ENCODE measurements at regions not wholly inside any gene's neighbourhood (a gene's known extent, or its start where the extent isn't known, plus 50 kb on each side); places are given as distances from the start of the nearest gene placed in this dataset.

- H3K79me2 ChIP-seq (ENCODE audit: insufficient read depth, low read length), result no peaks in the 10 kb centered on the region
- H3K36me3 ChIP-seq (ENCODE audit: low read length), result no peaks in the 10 kb centered on the region
- no peak overlapping the region for H3K9ac ChIP-seq (ENCODE audit: low read length)
- H3K9me3 ChIP-seq (ENCODE audit: insufficient read depth, low read length), result no peaks in the 10 kb centered on the region
- H3K27ac ChIP-seq (ENCODE audit: low read depth, low read length), result no peak overlapping the region
- no peak overlapping the region for H3K4me3 ChIP-seq (ENCODE audit: insufficient read depth, low read length, poor library complexity, severe bottlenecking)
- H4K20me1 ChIP-seq (ENCODE audit: low read depth, low read length), result no peaks in the 10 kb centered on the region
- no peak overlapping the region for H2AFZ ChIP-seq (ENCODE audit: low read depth, low read length, severe bottlenecking)
- TF ChIP-seq, protein P1, sequence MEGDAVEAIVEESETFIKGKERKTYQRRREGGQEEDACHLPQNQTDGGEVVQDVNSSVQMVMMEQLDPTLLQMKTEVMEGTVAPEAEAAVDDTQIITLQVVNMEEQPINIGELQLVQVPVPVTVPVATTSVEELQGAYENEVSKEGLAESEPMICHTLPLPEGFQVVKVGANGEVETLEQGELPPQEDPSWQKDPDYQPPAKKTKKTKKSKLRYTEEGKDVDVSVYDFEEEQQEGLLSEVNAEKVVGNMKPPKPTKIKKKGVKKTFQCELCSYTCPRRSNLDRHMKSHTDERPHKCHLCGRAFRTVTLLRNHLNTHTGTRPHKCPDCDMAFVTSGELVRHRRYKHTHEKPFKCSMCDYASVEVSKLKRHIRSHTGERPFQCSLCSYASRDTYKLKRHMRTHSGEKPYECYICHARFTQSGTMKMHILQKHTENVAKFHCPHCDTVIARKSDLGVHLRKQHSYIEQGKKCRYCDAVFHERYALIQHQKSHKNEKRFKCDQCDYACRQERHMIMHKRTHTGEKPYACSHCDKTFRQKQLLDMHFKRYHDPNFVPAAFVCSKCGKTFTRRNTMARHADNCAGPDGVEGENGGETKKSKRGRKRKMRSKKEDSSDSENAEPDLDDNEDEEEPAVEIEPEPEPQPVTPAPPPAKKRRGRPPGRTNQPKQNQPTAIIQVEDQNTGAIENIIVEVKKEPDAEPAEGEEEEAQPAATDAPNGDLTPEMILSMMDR (IDR thresholded peaks at IDR 0.05; ENCODE audit: insufficient read depth, low read length, poor library complexity, severe bottlenecking), result no peak
- no peak for TF ChIP-seq EZH2phosphoT487 (conservative IDR thresholded peaks at IDR 0.05; ENCODE audit: low read length)
- H3K4me2 ChIP-seq (ENCODE audit: low read depth, low read length, poor library complexity, severe bottlenecking), result no peak overlapping the region
- H3K9me2 ChIP-seq (replicated peaks; ENCODE audit: insufficient read depth, low read length), result no peaks in the 10 kb centered on the region
- no peaks in the 10 kb centered on the region for H3F3A ChIP-seq (ENCODE audit: insufficient read depth)
- H3K27me3 ChIP-seq (ENCODE audit: low read length), result no peaks in the 10 kb centered on the region
These were observed 101.6 kb downstream of the DLL1 start for GRCh38 chr6:170189236-170189635.

DNA sequence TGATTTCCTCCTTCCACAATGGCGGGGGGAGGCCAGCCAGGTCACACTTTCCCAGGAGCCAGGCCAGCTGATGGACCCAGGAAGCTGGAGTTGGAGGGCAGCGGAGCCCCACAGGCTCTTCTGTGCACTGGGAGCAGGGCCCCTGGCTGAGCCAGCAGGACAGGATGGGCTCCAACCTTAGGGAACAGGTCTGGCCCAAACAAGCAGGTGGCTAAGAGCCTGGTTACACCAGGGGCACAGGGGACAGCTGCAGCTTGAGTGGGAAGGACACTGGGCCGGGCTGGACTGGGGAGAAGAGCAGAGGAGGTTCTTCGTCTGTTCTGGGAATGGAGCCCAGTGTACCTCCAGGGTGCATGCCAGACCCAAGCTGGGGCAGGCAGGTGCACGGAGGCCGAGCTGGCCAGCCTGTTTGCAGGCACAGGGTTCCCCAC, 102.3 kb downstream of the DLL1 start:
- no peaks in the 10 kb centered on the region for H3F3A ChIP-seq (ENCODE audit: insufficient read depth)
- H3K4me3 ChIP-seq (ENCODE audit: insufficient read depth, low read length, poor library complexity, severe bottlenecking), result no peak overlapping the region
- H4K20me1 ChIP-seq (ENCODE audit: low read depth, low read length), result no peaks in the 10 kb centered on the region
- no peak overlapping the region for H3K4me2 ChIP-seq (ENCODE audit: low read depth, low read length, poor library complexity, severe bottlenecking)
- no peaks in the 10 kb centered on the region for H3K9me2 ChIP-seq (replicated peaks; ENCODE audit: insufficient read depth, low read length)
- no peak overlapping the region for H2AFZ ChIP-seq (ENCODE audit: low read depth, low read length, severe bottlenecking)
- no peaks in the 10 kb centered on the region for H3K9me3 ChIP-seq (ENCODE audit: insufficient read depth, low read length)
- no peak for TF ChIP-seq EZH2phosphoT487 (conservative IDR thresholded peaks at IDR 0.05; ENCODE audit: low read length)
- TF ChIP-seq, protein P1 (IDR thresholded peaks at IDR 0.05; ENCODE audit: insufficient read depth, low read length, poor library complexity, severe bottlenecking), result no peak
- no peaks in the 10 kb centered on the region for H3K27me3 ChIP-seq (ENCODE audit: low read length)
- H3K27ac ChIP-seq (ENCODE audit: low read depth, low read length), result no peak overlapping the region
- no peaks in the 10 kb centered on the region for H3K79me2 ChIP-seq (ENCODE audit: insufficient read depth, low read length)
- no peaks in the 10 kb centered on the region for H3K36me3 ChIP-seq (ENCODE audit: low read length)
- H3K9ac ChIP-seq (ENCODE audit: low read length), result no peak overlapping the region

DNA sequence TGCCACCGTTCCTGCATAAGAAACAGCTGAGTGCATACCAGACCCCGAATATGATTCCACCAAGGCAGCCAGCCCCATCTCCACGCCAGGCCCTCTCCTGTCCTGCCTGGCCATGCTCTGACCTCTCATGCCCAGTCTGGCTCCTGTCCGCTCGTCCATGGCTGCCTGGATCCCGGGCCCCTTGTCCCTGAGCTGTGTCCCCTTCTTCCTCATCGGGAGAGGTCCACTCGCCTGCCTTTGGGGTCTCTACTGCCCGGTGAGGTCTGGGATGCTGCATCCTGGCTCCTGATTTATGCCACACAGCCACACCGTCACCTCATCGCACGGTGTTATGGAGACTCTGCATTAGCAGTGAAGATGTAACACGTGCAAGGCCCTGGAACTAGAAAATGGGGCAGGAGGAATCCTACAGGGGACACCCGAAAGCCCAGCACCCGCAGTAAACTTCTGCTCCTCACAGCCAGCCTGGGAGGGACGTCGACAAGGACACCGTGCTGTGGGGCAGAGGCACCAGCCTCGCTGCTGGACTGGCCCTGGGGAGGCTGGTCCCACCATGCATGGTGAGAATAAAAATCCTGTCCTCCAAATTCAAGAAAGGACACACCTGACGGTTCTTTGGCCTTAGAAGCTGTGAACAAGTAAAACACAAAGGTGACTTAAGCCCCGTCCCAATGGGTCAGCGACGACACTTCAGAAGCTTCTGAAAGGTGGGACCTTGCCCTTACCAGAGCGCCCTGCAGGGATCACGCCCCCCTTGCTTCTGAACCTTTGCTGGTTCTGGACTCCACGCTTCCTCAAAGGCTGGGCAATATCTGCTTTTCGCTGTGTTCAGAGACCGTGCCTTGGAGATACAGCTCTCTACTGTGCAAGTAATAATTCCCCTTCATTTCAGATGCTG, 103.0 kb downstream of the DLL1 start:
- Histone ChIP-seq H3K9ac (ENCODE audit: low read length) (no peak overlapping the region), H2AFZ (ENCODE audit: low read depth, low read length, severe bottlenecking) (no peak overlapping the region), H3K27me3 (ENCODE audit: low read length) (no peaks in the 10 kb centered on the region), H4K20me1 (ENCODE audit: low read depth, low read length) (no peaks in the 10 kb centered on the region), H3K4me3 (ENCODE audit: insufficient read depth, low read length, poor library complexity, severe bottlenecking) (no peak overlapping the region), H3K4me2 (ENCODE audit: low read depth, low read length, poor library complexity, severe bottlenecking) (no peak overlapping the region), H3K9me2 (replicated peaks; ENCODE audit: insufficient read depth, low read length) (no peaks in the 10 kb centered on the region), H3K36me3 (ENCODE audit: low read length) (no peaks in the 10 kb centered on the region), H3K27ac (ENCODE audit: low read depth, low read length) (no peak overlapping the region), H3K9me3 (ENCODE audit: insufficient read depth, low read length) (no peaks in the 10 kb centered on the region), H3F3A (ENCODE audit: insufficient read depth) (no peaks in the 10 kb centered on the region), H3K79me2 (ENCODE audit: insufficient read depth, low read length) (no peaks in the 10 kb centered on the region)
- TF ChIP-seq, protein P1 (IDR thresholded peaks at IDR 0.05; ENCODE audit: insufficient read depth, low read length, poor library complexity, severe bottlenecking), result no peak
- TF ChIP-seq EZH2phosphoT487 (conservative IDR thresholded peaks at IDR 0.05; ENCODE audit: low read length), result no peak

All from SU-DHL-6 (cell line).